Smooth muscle cell of the brain vasculature (primary cell): ENCODE measurements at regions not wholly inside any gene's neighbourhood (a gene's known extent, or its start where the extent isn't known, plus 50 kb on each side); places are given as distances from the start of the nearest gene placed in this dataset.

Source experiments
- DNase-seq: peaks from one replicate; pipeline ENCODE4 v3.0.0-alpha.2; 2012; ENCODE audit warnings: low read depth, low spot score

DNA sequence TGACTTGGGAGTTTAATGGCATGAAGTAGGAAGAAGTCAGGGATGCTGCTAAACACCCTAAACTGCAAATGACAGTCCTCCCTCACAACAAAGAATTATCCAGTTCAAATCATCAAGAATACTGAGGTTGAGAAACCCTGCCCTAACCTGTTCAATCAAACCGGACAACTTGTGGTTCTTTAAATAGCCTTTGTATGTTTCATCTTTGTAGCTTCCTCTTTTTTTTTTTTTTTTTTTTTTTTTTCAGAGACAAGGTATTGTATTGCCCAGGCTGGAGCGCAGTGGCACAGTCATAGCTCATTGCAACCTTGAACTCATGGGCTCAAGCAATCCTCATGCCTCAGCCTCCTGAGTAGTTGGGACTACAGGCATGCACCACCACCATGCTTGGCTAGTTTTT, 52.5 kb upstream of the TTC29 start:
- DNase-seq = no peak

DNA sequence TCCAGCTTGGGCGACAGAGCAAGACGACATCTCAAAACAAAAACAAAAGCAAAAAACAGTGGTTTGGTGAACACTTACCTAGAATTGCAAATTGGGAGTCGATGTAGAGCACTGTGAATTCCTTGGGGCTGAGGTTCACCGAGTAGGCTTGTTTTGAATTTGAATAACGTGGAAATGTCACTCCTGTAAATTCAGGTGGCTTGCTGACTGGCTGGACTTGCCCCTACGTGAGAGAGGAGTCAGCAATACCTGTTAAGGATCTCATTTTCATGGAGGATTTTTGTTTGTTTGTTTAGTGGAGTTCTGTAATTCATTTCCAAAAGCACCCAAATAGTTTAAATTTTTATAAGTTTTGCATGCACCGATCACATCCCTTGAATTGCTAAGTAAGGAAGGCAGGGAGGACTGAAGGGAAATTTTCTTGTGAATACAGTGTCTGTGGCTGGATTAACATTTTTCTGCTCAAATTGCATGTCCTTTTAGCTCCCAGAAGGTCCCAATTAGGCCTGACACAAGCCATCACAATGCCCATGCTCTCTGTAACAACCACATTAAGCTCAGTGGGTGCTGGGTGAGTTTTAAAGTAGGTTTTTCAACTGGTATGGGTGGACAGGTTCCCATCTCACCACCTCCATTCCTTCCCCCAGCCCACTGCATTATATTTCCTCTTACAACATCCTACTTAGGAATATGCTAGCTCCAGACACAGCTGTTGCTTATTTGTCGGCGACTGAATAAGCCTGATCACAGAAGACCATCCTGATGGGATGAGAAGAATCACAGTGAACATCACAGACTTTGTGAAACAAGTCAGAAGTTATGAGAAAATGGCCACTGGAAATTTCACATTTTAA, 58.5 kb upstream of the TTC29 start:
- no peak for DNase-seq

DNA sequence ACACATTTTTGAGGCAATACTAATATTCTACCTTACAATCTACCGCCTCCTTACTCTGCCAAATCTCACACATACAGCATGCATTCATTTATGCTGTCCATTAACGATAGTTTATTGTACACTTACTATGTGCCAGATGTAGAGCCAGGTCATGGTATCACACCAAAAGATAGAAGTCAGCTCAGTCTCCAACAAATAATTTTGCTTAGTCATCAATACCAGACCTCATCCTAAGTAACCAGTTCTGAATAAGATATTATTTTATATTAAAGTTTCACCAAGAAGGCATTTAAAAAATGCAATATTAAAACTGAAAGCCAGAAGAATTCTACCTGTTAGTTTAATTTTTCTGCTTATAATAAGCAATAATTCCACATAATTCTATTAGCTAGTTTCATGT, 60.6 kb upstream of the TTC29 start:
- no peak for DNase-seq

DNA sequence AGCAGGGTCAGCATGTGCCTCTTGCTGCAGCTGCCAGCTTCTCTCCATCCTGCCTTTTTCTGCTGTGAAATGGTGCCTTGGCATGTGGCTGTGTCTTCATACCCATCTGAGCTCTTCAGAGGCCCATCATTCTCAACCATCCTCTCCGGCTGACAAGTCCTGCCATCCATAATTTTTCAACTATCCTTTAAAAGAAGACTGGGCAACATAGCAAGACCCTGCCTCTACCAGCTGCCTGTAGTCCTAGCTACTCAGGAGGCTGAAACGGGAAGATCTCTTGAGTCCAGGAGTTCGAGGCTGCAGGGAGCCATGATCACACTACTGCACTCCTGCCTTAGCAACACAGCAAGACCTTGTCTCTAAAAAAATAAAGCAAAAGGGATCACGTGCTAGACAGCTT, 64.2 kb upstream of the TTC29 start:
- DNase-seq = no peak

DNA sequence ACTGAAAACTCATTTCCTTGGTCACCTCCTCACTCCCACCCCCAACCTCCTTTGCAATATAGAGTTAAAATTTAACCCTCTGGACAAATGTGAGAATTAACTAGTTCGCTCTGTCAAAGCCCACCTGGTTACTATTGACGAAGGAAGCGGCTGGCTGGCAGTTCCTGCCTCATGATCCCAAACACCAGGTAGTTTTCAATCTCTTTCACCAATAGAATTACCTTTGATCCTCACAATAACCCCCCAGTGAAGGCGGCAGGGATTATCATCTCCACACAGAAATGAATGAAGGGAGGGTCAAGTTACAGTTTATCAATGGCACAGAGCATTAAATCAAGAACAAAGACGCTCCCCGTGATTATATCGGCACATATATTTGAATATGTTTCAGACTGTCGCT, 65.7 kb upstream of the TTC29 start:
- DNase-seq = no peak

DNA sequence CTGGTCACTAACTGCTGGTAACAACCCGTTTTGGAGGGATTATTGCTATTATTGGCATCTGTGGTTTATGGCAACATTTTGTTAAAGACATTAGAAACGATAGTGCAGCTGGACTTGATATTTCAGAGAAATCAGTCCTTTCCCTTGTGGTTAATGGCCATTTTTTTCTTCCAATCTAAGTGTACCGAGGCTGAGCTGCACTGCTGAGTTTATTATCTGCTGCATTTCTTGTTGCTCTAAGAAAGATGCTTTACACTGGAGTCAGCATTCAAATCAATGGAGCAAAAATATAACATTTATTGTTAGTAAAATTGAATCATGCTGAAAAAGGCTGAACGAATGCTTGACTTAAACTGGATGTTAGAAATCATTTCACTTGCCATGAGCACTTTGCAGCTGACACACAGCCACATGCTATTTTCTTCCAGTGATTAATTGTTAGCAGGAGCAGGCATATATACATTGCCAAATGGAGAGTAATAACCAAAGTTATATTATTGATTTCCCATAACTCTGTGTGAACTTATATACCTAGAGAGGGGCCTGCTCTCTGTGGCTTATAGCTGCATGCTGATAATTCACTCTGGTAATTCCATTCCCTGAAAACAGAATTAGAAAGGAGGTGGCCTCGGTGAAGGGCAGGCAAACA, 66.5 kb upstream of the TTC29 start:
- DNase-seq = no peak

DNA sequence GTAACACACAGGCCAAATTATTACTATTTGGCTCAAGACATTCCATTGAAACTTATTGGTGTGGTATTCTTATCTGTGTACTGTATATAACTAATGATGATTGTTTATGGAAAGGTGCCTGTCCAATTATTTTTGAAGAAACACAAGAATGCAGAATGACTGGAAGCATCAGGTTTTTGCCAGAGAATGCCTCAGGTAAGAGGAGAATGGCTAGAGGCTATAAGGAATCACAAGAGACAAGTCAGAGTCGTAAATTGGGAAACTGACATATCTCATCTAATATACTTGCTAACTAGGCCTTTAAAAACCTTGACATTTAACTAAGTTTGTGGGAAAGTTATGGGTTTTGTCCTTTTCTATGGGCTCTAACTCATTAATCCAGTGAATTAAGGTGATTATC, 69.3 kb upstream of the TTC29 start:
- no peak for DNase-seq

DNA sequence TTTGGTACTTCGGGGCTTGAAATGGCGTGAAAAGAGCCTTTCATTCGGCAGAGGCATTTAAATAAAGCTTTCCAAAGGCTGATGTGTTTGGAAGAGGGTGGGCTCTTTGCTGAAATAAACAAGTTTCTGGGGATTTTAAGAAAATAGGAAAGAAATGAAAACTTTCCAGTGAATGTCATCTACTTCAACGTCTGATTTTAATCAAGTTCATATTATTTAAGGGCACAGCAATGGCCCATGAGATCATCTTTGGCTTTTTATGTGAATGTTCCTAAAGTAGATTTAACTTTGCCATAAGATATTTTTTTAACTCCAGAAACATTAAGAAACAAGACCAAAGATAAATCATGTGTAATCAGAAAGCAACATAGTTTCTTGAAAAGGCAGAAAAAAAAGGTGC, 69.8 kb upstream of the TTC29 start:
- DNase-seq = no peak

DNA sequence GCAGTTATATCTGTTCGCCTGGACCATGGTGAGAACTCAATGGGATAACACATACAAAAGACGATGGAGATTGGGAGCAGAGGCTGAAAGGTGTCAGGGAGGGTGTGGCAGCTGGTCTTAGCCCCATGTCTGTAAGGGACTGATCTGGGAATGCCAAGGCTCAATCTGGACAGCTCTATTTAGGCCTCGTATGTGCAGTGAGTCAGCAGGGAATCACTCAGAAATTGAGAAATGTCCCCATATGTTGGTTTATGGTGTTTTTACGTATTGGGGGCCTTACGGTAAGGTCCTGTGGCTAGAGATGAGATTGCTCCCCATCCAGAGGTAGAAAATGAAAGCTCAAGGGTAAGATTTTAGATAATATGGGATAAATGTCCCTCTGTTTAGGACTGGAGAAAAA, 71.4 kb upstream of the TTC29 start:
- no peak for DNase-seq

DNA sequence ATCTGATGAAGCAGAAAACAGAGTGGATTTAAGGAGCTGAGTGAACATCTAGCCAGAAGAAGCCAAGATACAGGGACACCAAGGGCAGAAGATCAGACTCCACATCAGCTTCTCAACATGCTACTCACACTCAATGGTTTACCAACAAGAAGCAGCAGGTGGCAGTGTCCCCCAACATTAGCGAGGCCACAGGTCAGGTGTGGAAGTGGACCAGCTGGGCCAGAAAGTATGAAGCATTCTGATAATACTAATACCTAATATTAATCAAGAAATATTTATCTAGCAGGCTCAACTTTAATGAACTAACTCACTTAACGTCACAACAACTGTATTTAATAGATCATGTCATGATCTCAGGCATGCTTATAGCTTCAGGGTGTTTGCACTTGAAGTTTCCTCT, 73.4 kb upstream of the TTC29 start:
- DNase-seq = peak; percentile 32

DNA sequence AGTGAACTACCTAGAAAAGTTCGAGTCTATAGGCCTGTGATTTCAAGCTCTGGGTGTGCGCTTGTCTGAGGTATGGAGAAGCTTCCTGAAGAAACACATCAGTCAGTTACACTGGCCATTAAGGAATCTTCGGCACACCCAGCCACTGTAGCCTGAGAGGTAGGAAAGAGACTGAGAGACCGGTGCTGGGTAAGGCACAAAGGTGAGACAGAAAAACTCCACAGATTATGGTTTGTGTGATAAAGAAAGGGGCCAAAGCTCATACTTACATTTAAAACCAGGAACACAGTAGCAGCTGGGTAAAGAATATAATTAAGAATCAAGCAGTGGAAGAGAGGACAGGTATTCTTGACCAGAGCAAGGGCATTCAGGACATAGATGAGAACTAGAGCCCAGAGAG, 74.8 kb upstream of the TTC29 start:
- no peak for DNase-seq

DNA sequence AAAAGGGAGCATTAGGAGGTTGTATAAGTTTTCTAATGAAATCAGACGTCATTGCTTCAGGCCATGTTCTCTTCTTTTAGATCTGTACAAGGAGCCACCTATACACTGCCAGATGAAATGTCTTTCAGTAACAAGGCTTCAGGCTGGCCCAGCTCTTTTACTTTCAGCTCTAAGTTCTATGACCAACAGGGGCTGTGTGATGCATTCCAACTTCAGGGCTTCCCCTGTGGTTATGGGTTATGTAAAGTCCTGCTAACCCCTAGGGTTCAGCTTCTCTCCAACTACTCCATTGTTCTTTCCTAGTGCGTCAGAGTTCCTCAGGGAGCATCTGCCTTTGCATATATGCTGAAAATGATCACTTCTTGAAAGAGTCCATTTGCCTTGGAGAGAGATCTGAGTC, 79.4 kb upstream of the TTC29 start:
- DNase-seq = no peak

DNA sequence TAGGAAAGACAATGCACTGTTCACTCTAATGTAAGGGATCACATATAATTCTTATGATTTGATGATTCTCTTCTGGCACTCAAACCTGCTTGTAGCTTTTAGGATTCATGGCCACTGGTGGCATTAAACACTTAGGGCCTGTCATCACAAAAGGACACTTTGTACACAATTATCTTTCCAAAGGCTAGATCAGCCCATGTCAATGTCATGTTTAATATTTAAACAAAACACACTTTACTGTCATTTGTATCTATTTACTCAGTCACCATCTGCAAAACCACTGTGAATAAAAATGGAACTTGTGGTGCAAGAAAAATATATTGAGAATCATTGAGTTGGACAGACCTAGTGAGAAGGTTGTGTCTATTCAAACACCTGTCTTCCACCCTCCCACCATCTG, 83.6 kb upstream of the TTC29 start:
- DNase-seq = no peak

DNA sequence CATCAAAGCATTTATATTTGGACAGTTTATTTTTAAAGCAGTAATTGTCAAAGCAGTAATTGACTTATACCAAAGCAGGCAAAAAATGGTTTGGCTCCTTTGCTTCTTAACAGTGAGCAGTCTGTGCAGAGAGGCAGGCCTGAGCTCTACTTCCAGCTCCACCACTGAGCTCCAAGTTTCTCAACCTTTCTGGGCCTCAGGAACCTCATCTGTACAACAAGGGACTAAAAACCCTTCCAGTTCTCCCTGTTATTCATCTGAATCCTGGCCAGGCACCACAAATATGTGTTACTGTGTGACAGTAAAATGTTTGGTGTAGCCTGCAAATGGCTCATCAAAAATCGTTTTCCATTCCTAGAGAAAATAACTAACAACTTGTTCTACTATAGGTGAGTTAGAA, 88.7 kb upstream of the TTC29 start:
- no peak for DNase-seq

DNA sequence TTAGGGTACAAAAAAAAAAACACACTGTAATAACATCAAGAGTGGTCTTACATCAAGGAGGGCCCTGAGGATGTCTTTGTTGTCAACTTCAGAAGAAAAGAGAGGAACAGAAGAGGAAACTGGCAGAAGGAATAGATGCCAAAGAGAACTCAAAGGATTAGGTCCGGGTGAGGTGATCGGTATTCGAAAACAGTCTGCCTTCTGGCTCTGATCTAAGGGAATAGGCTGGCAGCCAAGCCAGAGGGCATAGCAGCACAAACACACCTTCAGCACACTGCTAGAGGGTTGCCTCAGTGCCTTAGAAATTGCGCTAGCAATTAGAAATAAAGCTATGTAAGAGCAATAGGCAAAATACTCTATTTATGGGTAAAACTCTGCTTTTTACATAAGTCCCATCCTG, 91.4 kb upstream of the TTC29 start:
- DNase-seq = no peak

DNA sequence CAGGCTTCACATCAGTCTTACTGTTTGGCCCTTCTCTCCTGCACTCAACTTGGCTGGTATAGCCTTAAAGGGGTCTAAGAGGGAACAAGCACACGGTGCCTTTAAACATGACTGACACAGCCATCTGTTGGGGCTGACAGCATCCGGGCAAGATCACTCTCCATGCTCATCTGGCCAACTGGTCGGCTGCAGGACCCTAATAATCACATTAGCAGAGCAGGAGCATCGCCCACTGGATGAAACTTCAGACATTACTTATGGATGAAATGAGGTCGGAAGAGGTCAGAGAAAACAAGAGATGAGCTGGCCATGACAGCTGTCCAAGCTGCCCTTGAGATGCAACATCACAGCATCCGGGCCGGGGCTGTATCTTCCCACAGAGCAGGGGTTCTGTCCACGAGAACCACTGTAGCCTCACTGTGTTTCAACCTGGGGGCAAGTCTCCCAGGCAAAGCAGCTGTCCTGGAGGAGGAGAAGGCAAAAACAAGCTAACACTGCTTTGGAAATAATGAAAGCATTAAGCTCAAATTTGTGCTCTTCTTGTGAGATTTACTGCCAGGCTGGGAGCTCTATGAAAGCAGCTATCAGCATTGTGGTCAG, 94.4 kb upstream of the TTC29 start:
- DNase-seq = no peak

DNA sequence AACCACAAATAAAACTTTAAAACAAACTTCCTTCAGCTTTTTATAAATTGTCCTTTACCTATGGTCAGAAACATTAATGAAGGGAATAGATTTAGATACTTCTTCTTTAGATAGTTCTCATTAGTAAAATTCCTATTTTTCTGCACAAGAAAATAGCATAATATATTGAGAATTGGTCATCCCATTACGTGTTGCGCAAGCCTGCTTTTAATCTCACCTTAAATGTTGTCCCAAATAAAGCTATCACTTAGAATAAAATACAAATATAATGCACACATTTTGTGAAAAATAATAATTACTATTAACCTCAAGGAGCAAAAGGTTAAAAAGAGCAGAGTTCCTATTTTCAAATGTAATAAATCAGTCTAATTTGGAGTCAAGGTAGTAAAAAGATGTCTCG, 95.2 kb upstream of the TTC29 start:
- DNase-seq = no peak

DNA sequence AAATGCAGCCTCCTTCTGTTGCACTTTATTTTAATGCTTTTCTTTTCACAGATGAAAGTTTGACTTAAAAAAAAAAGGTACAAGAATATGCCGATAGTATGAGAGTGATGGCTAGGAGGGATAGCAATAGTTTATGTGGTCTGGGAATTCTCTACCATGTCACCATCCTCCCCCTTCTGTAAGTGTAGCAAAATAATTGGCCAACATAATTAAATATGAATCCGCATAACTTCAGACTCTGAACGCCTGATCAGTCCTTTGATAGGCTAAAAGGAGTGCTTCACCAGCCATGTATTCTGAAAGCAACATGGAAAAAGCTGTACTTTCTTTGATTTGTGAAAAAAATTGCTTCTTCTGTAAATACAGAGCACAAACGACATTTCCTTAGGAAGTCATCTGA, 95.7 kb upstream of the TTC29 start:
- no peak for DNase-seq

DNA sequence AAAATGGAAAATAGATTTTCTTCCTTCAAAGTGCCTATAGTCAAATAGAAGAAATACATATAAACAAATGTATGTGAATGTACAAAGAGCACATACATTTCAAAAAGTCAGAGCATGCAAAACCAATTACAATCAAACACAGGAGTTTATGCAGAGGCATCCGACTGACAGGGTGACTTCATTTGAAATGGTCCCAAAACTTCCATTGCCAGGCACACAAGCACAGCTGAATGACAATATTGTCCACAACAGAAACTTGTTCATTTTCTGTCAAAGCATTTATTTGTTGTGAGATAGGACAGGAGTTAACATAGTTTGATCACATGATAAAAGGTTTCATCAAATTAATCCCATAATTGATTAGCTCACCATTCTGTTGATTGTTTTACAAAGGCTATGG, 96.4 kb upstream of the TTC29 start:
- no peak for DNase-seq

DNA sequence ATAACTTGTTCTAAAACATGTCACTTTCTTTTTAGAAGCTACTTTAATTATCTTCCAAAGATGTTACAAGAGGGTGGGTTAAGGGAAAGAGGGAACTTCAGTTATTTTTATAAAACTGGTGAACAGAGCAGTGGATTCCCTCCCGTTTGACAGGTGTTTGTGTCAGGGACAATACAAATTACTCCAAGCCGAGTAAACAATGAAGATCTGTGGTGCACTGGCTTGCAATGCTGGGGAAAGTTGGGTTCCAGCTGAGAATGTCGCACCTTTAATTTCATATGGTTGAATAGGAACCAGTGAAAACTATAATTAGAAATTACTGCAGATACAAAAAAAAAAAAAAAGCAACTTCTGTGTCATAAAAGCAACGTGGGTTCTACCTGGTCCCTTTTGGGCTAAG, 98.6 kb upstream of the TTC29 start:
- DNase-seq = no peak

DNA sequence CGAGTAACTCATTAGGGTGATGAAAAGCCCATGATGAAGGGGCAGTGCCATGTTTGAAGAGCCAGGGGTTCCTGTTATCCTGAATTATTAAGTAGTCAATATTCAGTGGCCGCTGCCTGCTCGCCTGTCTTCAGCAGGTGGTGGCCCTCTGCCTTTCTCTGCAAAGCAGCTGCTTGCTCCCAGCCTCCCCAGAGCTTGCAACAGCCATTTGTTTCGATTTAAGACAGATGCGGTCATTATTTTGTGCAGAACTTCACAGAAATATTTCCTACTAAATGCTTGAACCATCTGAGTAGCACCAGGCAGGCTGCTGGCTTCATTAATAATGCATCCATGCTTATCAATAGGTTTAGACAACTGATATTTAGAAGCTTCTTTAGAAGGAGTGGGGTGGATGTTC, 104.3 kb upstream of the TTC29 start:
- no peak for DNase-seq

DNA sequence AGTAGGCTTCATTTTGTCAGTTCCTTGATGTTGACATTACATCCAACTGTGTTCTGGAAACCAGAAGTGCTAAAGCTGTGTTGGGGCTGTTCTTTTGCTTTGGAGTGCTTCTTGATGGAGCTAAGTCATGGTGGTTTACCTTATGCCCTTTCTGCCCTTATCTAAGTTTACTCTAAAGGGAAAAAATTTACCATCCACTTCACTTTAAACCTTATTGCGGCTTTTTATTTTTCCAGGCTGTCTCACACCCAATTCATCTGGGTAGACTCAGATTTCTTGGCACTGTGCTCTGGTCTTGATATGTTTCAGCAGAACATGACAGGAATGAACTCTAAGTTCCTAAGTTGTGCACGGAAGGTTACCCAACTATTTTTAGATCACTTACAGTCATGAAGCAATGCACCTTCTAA, 104.7 kb upstream of the TTC29 start:
- DNase-seq = no peak

DNA sequence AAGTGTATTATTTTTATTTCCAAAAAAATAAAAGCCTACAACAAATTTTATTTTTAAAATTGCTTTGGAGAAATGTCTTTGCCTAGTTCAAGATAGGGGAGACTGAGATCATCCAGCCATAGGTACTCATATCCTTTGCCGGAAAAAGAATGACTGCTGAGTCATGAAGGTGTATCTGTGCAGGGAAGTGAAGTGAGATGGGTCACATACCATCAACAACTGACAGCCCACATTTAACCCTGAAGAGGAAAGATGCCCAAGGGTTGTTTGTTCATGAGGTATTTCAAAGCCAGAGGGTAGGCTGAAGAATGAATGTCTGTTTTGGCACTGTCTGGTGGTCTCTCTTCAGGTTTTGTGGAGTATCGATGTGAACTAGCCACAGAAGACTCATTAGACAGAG, 106.7 kb upstream of the TTC29 start:
- DNase-seq = no peak
